Naive thymus-derived CD4-positive, alpha-beta T cell (primary cell): ENCODE measurements at regions not wholly inside any gene's neighbourhood (a gene's known extent, or its start where the extent isn't known, plus 50 kb on each side); places are given as distances from the start of the nearest gene placed in this dataset.

Experiments used
- ATAC-seq: fragments of 150-1000 bp; cut with Tn5 transposase; 2 replicates; pipeline ENCODE4 v1.10.0; 2021; ENCODE audit warnings: mild to moderate bottlenecking, moderate library complexity
- CTCF ChIA-PET: fragments of 350-600 bp; sonication (Branson Sonifier 250); formaldehyde crosslinking; loops from one replicate; lab custom pipeline; 2021; ENCODE audit warnings: antibody characterized with exemption; lab: Charles Lee
- POLR2A ChIA-PET: fragments of 350-600 bp; sonication (Branson Sonifier 250); formaldehyde crosslinking; loops from one replicate; lab custom pipeline; 2021; ENCODE audit warnings: antibody characterized with exemption, inconsistent platforms; lab: Charles Lee
- DNase-seq, 9 donors: peaks; one replicate each; pipeline versions ENCODE4 v3.0.0 to v3.0.0-alpha.2; 2020 to 2022; ENCODE audit warnings: mixed read lengths in 1 of 9
- H3K27ac ChIP-seq: one replicate; pipeline ENCODE4 v1.7.0; 2013; ENCODE audit warnings: mild to moderate bottlenecking, low read depth, low read length, moderate library complexity
- H3K27me3 ChIP-seq, 2 donors: one replicate each; pipeline ENCODE4 v1.7.0; 2013; ENCODE audit warnings: low read length in 2 of 2, mild to moderate bottlenecking in 2 of 2, moderate library complexity in 2 of 2; ENCODE audit not compliant: control insufficient read depth in 2 of 2, insufficient read depth in 2 of 2
- H3K36me3 ChIP-seq, 3 experiments: 1 replicate in 2 of 3; 2 replicates in 1 of 3; pipeline ENCODE4 v1.7.0; 2013; ENCODE audit warnings: low read length in 3 of 3, mild to moderate bottlenecking in 3 of 3, moderate library complexity in 1 of 3; ENCODE audit not compliant: insufficient read depth in 3 of 3, control insufficient read depth in 2 of 3
- H3K4me1 ChIP-seq, 2 donors: one replicate each; pipeline ENCODE4 v1.7.0; 2013; ENCODE audit warnings: low read length in 2 of 2, mild to moderate bottlenecking in 2 of 2, moderate library complexity in 1 of 2; ENCODE audit not compliant: control insufficient read depth in 2 of 2, insufficient read depth in 2 of 2
- H3K4me3 ChIP-seq: 2 replicates; pipeline ENCODE4 v1.7.0; 2013; ENCODE audit warnings: mild to moderate bottlenecking, low read length
- H3K9me3 ChIP-seq, 3 experiments: 1 replicate in 2 of 3; 2 replicates in 1 of 3; pipeline ENCODE4 v1.7.0; 2013; ENCODE audit warnings: low read length in 3 of 3; ENCODE audit not compliant: control insufficient read depth in 2 of 3
- H3K27ac Mint-ChIP-seq, 9 donors: one replicate each; pipeline ENCODE4 v1.8.0; 2020 to 2022; ENCODE audit warnings: mixed read lengths in 9 of 9, mild to moderate bottlenecking in 8 of 9, moderate library complexity in 5 of 9, inconsistent platforms in 2 of 9
- H3K27me3 Mint-ChIP-seq, 5 donors: one replicate each; pipeline ENCODE4 v1.8.0; 2021 to 2022; ENCODE audit warnings: mixed read lengths in 5 of 5, mild to moderate bottlenecking in 1 of 5
- H3K36me3 Mint-ChIP-seq, 5 donors: one replicate each; pipeline ENCODE4 v1.8.0; 2020 to 2022; ENCODE audit warnings: mixed read lengths in 5 of 5, mild to moderate bottlenecking in 3 of 5, inconsistent platforms in 1 of 5
- H3K4me1 Mint-ChIP-seq, 7 donors: one replicate each; pipeline ENCODE4 v1.8.0; 2020 to 2022; ENCODE audit warnings: mixed read lengths in 7 of 7, mild to moderate bottlenecking in 3 of 7, inconsistent platforms in 1 of 7
- H3K4me3 Mint-ChIP-seq, 10 donors: one replicate each; pipeline ENCODE4 v1.8.0; 2020 to 2022; ENCODE audit warnings: mild to moderate bottlenecking in 10 of 10, mixed read lengths in 10 of 10, moderate library complexity in 6 of 10, inconsistent platforms in 2 of 10
- H3K9me3 Mint-ChIP-seq, 11 donors: one replicate each; pipeline ENCODE4 v1.8.0; 2020 to 2022; ENCODE audit warnings: mixed read lengths in 11 of 11, mild to moderate bottlenecking in 4 of 11, inconsistent platforms in 1 of 11, moderate library complexity in 1 of 11
- intact Hi-C, 2 donors: fragments of 100-400 bp; cut with micrococcal nuclease; formaldehyde crosslinking; loops; one replicate each; pipeline ENCODE4 v1.15.1; 2023

GRCh38 chr2:153548536-153548935, 70.0 kb upstream of the RPRM start:
- Histone ChIP-seq H3K4me3 (no peak overlapping the region), H3K9me3 (no peaks in the 10 kb centered on the region), H3K36me3 (no peaks in the 10 kb centered on the region), H3K27ac (no peak overlapping the region), H3K4me1 (no peaks in the 10 kb centered on the region), H3K27me3 (no peaks in the 10 kb centered on the region)
- Mint-ChIP-seq H3K36me3 (no peaks in the 10 kb centered on the region), H3K27me3 (no peaks in the 10 kb centered on the region), H3K4me3 (no peak overlapping the region), H3K9me3 (peaks cover 0 to 3% (median 0%) of the 10 kb centered on the region in 11 donors), H3K4me1 (peaks cover 0 to under 1% (median 0%) of the 10 kb centered on the region in 7 donors), H3K27ac (no peak overlapping the region)
- intact Hi-C loops = no loop called here
- CTCF ChIA-PET = no interaction called here
- DNase-seq (no peak), ATAC-seq (no peak)
- POLR2A ChIA-PET = no interaction called here

- Histone ChIP-seq H3K27ac (no peak overlapping the region), H3K9me3 (no peaks in the 10 kb centered on the region), H3K4me3 (no peak overlapping the region), H3K27me3 (no peaks in the 10 kb centered on the region), H3K36me3 (no peaks in the 10 kb centered on the region), H3K4me1 (no peaks in the 10 kb centered on the region)
- no peak for ATAC-seq
- no peak for DNase-seq
- H3K36me3 Mint-ChIP-seq = no peaks in the 10 kb centered on the region
- intact Hi-C loops = no loop called here
- no peak overlapping the region for H3K27ac Mint-ChIP-seq
- ChIA-PET POLR2A (no interaction called here), CTCF (no interaction called here)
- H3K27me3 Mint-ChIP-seq = no peaks in the 10 kb centered on the region
- peaks cover 0 to 4% (median 0%) of the 10 kb centered on the region in 11 donors for H3K9me3 Mint-ChIP-seq
- no peak overlapping the region for H3K4me3 Mint-ChIP-seq
- H3K4me1 Mint-ChIP-seq = no peaks in the 10 kb centered on the region
Observed at GRCh38 chr2:153551698-153552097, 73.1 kb upstream of the RPRM start.

DNA sequence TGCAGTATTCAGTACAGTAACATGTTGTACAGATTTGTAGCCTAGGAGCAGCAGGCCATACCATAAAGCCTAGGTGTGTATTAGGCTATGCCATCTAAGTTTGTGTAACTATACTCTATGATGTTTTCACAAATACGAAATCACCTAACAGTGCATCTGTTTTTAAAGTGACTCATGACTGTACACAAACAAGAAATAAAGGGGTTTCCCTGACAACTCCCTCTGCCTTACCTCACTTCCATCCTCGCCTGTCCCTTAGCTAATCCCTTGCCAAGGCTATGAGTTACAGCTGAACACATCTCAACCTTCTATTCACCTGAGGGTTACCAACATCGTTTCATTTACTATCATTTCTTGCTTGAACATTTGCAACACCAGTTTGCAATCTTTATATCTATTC, 78.6 kb upstream of the RPRM start:
- ChIA-PET CTCF (no interaction called here), POLR2A (no interaction called here)
- Histone ChIP-seq H3K4me3 (no peak overlapping the region), H3K9me3 (no peaks in the 10 kb centered on the region), H3K27me3 (no peaks in the 10 kb centered on the region), H3K36me3 (no peaks in the 10 kb centered on the region), H3K27ac (no peak overlapping the region), H3K4me1 (no peaks in the 10 kb centered on the region)
- intact Hi-C loops = no loop called here
- ATAC-seq = no peak
- no peak overlapping the region for H3K27ac Mint-ChIP-seq
- peaks cover 0 to 1% (median 0%) of the 10 kb centered on the region in 7 donors for H3K4me1 Mint-ChIP-seq
- H3K9me3 Mint-ChIP-seq = peaks cover 0 to 4% (median 0%) of the 10 kb centered on the region in 11 donors
- DNase-seq = no peak
- H3K36me3 Mint-ChIP-seq = no peaks in the 10 kb centered on the region
- H3K4me3 Mint-ChIP-seq = no peak overlapping the region
- no peaks in the 10 kb centered on the region for H3K27me3 Mint-ChIP-seq

DNA sequence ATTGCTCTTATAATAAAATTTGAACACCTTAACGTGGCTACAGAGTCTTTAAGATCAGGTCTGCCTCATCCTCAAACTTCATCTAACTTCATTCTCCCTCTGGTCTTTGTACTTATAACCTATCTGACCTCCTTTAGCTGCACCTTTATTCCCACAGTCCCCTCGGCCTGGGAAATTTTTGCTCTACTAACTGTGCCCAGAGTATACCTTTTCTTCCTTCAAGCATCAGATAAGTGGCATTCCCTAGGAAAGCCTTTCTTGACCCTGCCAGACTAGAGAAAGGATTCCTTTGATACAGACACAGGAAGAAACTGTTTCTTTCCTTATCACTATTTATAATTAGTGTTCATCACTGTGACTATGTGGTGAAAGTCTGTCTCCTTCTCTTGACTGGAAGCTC, 79.2 kb upstream of the RPRM start:
- Mint-ChIP-seq H3K27ac (no peak overlapping the region), H3K9me3 (peaks cover 0 to 4% (median 0%) of the 10 kb centered on the region in 11 donors), H3K27me3 (no peaks in the 10 kb centered on the region), H3K36me3 (no peaks in the 10 kb centered on the region), H3K4me1 (peaks cover 0 to 1% (median 0%) of the 10 kb centered on the region in 7 donors), H3K4me3 (no peak overlapping the region)
- H3K9me3 ChIP-seq = no peaks in the 10 kb centered on the region
- no peak overlapping the region for H3K27ac ChIP-seq
- ChIA-PET POLR2A (no interaction called here), CTCF (no interaction called here)
- ATAC-seq (no peak), DNase-seq (no peak)
- no peaks in the 10 kb centered on the region for H3K27me3 ChIP-seq
- H3K4me1 ChIP-seq = no peaks in the 10 kb centered on the region
- H3K36me3 ChIP-seq = no peaks in the 10 kb centered on the region
- intact Hi-C loops = no loop called here
- H3K4me3 ChIP-seq = no peak overlapping the region

DNA sequence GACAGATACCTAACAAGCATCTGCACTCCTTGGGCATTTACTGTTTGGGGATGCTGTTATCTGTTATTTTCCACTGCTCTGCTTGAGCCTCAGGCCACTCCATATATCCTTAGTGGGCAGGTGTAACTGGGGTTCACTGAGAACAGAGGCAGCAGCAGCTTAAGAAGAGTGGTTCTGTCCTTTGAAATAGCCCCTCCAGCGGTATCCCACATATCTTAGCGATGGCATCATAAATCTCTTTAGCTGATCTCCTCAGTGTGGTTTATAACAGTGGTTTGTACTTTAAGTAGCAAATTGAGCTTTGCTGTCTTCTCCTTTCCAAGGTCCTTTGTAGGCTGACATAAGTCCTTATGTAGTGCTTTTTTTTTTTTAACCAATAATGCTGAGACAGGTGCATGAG, 79.7 kb upstream of the RPRM start:
- Histone ChIP-seq H3K4me1 (no peaks in the 10 kb centered on the region), H3K27me3 (no peaks in the 10 kb centered on the region), H3K27ac (no peak overlapping the region), H3K36me3 (no peaks in the 10 kb centered on the region), H3K9me3 (no peaks in the 10 kb centered on the region), H3K4me3 (no peak overlapping the region)
- CTCF ChIA-PET = no interaction called here
- H3K36me3 Mint-ChIP-seq = no peaks in the 10 kb centered on the region
- no peaks in the 10 kb centered on the region for H3K27me3 Mint-ChIP-seq
- H3K4me3 Mint-ChIP-seq = no peak overlapping the region
- H3K4me1 Mint-ChIP-seq = peaks cover 0 to 1% (median 0%) of the 10 kb centered on the region in 7 donors
- H3K27ac Mint-ChIP-seq = no peak overlapping the region
- ATAC-seq (no peak), DNase-seq (no peak)
- POLR2A ChIA-PET = no interaction called here
- peaks cover 0 to 4% (median 0%) of the 10 kb centered on the region in 11 donors for H3K9me3 Mint-ChIP-seq
- intact Hi-C loops = no loop called here

DNA sequence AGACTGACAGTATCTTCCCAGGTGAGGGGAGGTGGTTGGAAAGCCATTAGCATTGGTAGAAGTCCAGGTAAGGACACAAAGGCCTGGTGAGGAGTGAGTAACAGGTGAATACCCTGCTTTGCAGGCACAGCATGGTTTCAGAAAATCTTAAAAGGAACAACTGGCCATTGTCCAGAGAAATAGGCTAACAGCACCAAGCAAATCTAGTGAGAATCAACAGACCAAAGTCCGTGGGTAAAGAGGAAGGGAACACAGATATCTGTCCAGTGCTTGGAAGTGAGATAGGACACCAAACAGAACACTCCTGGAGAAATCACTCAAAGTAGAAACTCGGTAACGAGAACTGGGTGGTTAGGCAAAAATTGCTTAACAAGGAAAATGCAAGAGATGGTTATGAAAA, 88.8 kb upstream of the RPRM start:
- H3K9me3 ChIP-seq = no peaks in the 10 kb centered on the region
- Mint-ChIP-seq H3K4me1 (no peaks in the 10 kb centered on the region), H3K27me3 (no peaks in the 10 kb centered on the region), H3K27ac (no peak overlapping the region), H3K4me3 (no peak overlapping the region), H3K36me3 (no peaks in the 10 kb centered on the region), H3K9me3 (peaks cover 0 to 6% (median 2%) of the 10 kb centered on the region in 11 donors)
- H3K4me1 ChIP-seq = no peaks in the 10 kb centered on the region
- DNase-seq (no peak), ATAC-seq (no peak)
- POLR2A ChIA-PET = no interaction called here
- no peak overlapping the region for H3K4me3 ChIP-seq
- no peaks in the 10 kb centered on the region for H3K36me3 ChIP-seq
- H3K27me3 ChIP-seq = no peaks in the 10 kb centered on the region
- no peak overlapping the region for H3K27ac ChIP-seq
- intact Hi-C loops = no loop called here
- CTCF ChIA-PET = no interaction called here

GRCh38 chr2:153568105-153568504, 89.5 kb upstream of the RPRM start:
- Mint-ChIP-seq H3K36me3 (no peaks in the 10 kb centered on the region), H3K4me1 (no peaks in the 10 kb centered on the region), H3K27me3 (no peaks in the 10 kb centered on the region), H3K4me3 (no peak overlapping the region), H3K9me3 (peaks cover 0 to 12% (median 2%) of the 10 kb centered on the region in 11 donors), H3K27ac (no peak overlapping the region)
- intact Hi-C loops = no loop called here
- DNase-seq (no peak), ATAC-seq (no peak)
- H3K9me3 ChIP-seq = no peaks in the 10 kb centered on the region
- H3K4me3 ChIP-seq = no peak overlapping the region
- no peak overlapping the region for H3K27ac ChIP-seq
- CTCF ChIA-PET = no interaction called here
- H3K4me1 ChIP-seq = no peaks in the 10 kb centered on the region
- no peaks in the 10 kb centered on the region for H3K27me3 ChIP-seq
- no peaks in the 10 kb centered on the region for H3K36me3 ChIP-seq
- POLR2A ChIA-PET = no interaction called here
